Activated CD4-positive, alpha-beta T cell treated with anti-CD3 and anti-CD28 coated beads, Interleukin-2, amount 10 ng/mL, durations not matched to agents 24 days and 14 days (primary cell): ENCODE measurements at regions not wholly inside any gene's neighbourhood (a gene's known extent, or its start where the extent isn't known, plus 50 kb on each side); places are given as distances from the start of the nearest gene placed in this dataset.
"Not testable (repeated sequence)": the region's sequence is repeated elsewhere in the genome, so short reads cannot be mapped to it uniquely, and the experiment has no call there.

Experiments
- DNase-seq: peaks from one replicate; pipeline ENCODE4 v3.0.0; 2022
- H3K27ac Mint-ChIP-seq: one replicate; pipeline ENCODE4 v1.8.0; 2022; ENCODE audit warnings: mild to moderate bottlenecking, mixed read lengths
- H3K27me3 Mint-ChIP-seq: one replicate; pipeline ENCODE4 v1.8.0; 2022; ENCODE audit warnings: mixed read lengths
- H3K36me3 Mint-ChIP-seq: one replicate; pipeline ENCODE4 v1.8.0; 2022; ENCODE audit warnings: low read depth, mild to moderate bottlenecking, mixed read lengths
- H3K4me1 Mint-ChIP-seq: one replicate; pipeline ENCODE4 v1.8.0; 2021; ENCODE audit warnings: mixed read lengths
- H3K4me3 Mint-ChIP-seq: one replicate; pipeline ENCODE4 v1.8.0; 2022; ENCODE audit warnings: mild to moderate bottlenecking, moderate library complexity, mixed read lengths
- H3K9me3 Mint-ChIP-seq: one replicate; pipeline ENCODE4 v1.8.0; 2021; ENCODE audit warnings: mixed read lengths
- intact Hi-C: fragments of 100-400 bp; cut with micrococcal nuclease; formaldehyde crosslinking; loops from one replicate; pipeline ENCODE4 v1.15.1; 2023

DNA sequence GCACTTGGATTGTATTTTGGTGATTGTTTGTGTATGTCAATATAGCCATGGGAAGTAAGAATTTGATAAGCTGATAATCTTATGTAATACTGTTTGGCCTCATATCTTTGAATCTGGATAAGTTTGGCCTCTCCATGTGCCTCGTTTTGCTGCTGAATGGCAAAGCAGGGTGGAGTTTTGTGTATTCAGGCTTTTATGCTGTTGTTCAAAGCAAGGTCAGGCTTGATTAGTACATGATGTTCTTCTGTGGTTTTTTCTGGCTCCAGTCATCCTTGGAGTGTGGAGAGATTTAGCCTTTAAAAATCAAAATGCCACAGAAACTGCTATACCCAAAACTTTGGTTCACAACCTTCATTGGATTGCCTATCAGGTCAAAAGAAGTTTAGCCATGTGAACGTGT is 728.9 kb upstream of the GJE1 start:
- DNase-seq, result no peak
- Mint-ChIP-seq H3K4me3 (no peak overlapping the region), H3K36me3 (no peaks in the 10 kb centered on the region), H3K27ac (no peak overlapping the region), H3K4me1 (peaks cover 9% of the 10 kb centered on the region), H3K27me3 (no peaks in the 10 kb centered on the region), H3K9me3 (peaks cover 11% of the 10 kb centered on the region)
- intact Hi-C loops, result no loop called here

DNA sequence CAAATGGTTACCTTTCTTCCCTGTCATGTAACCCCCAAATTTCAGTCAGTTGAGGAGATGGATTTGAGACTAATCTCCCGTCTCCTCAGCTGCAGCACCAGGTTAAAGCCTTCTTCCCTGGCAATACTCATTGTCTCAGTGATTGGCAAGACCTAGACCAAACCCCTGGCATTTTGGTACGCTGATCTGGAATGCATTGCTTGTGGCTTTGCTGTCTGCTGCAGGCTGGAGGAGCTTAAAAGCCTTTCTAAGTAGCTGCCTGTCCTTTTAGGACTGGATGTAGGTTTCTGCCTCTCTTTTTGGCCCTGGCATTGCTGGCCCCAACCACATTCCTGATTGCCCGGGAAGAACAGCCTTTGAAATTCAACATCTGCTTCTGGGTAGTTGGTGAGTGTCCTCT is 729.6 kb upstream of the GJE1 start:
- Mint-ChIP-seq H3K9me3 (peaks cover 11% of the 10 kb centered on the region), H3K36me3 (no peaks in the 10 kb centered on the region), H3K27ac (no peak overlapping the region), H3K4me3 (no peak overlapping the region), H3K4me1 (peaks cover 9% of the 10 kb centered on the region), H3K27me3 (no peaks in the 10 kb centered on the region)
- DNase-seq, result no peak
- intact Hi-C loops, result no loop called here

DNA sequence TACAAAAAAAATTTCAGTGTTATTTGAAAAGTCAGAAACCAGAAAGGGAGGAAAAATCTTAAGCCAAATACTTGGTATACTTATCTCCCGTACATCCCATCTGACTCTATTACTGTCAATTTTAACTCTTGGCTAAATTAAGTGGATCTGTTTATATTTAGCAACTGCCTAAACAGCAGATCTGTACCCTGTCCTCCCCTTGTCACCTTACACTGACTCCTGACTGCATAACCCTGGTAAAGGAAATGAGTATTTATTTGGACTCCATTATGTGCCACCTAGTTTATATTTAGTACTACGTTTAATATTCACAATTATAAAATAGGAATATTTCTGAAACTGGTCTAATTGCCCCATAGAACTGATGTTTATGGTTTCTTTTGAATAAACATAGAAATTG is 730.2 kb upstream of the GJE1 start:
- H3K36me3 Mint-ChIP-seq, result no peaks in the 10 kb centered on the region
- H3K27me3 Mint-ChIP-seq, result no peaks in the 10 kb centered on the region
- H3K27ac Mint-ChIP-seq, result no peak overlapping the region
- H3K4me3 Mint-ChIP-seq, result no peak overlapping the region
- DNase-seq, result no peak
- H3K4me1 Mint-ChIP-seq, result peaks cover 9% of the 10 kb centered on the region
- intact Hi-C loops, result no loop called here
- H3K9me3 Mint-ChIP-seq, result peaks cover 8% of the 10 kb centered on the region

DNA sequence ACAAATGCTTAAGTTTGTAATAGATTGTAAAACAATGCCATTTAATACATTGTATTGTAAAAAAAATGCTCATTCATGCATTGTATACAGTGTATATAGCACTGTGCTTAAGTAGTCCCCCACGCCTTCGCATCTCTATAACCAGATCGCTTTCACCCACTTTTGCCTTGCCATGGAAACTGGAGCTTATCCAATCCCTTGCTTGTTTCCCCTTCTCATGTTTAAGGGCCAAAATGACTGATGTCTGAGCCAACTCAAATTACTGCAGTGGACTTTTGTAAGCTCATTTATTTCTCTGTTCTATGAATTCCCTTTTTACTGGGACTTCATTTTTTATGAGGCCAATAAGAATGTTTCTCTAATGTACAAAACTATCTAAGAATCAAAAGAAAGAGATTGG is 730.9 kb upstream of the GJE1 start:
- no peaks in the 10 kb centered on the region for H3K27me3 Mint-ChIP-seq
- H3K4me1 Mint-ChIP-seq, result peaks cover 9% of the 10 kb centered on the region
- intact Hi-C loops, result no loop called here
- no peaks in the 10 kb centered on the region for H3K36me3 Mint-ChIP-seq
- peaks cover 5% of the 10 kb centered on the region for H3K9me3 Mint-ChIP-seq
- no peak for DNase-seq
- H3K27ac Mint-ChIP-seq, result no peak overlapping the region
- H3K4me3 Mint-ChIP-seq, result no peak overlapping the region

DNA sequence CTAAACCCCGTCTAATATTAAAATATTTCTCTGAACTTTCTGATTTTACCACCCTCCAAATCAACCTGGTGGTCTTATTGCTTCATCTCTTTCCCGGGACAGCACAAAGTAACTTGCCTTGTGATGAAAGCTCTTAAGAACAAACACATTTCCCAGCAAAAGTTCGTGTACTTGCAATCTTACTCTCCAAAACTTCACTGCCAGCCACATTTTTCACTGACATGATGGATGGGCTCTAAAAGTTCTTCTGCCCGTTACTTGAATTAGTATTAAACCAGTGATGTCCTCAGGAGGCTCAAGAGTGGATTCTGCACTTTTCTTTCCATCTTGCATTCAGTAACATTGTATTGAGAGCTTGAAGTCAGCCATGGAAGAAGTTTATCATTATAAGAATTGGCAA is 731.6 kb upstream of the GJE1 start:
- no peak overlapping the region for H3K27ac Mint-ChIP-seq
- no peaks in the 10 kb centered on the region for H3K27me3 Mint-ChIP-seq
- no peaks in the 10 kb centered on the region for H3K36me3 Mint-ChIP-seq
- intact Hi-C loops, result no loop called here
- H3K4me1 Mint-ChIP-seq, result peaks cover 9% of the 10 kb centered on the region
- H3K9me3 Mint-ChIP-seq, result no peaks in the 10 kb centered on the region
- H3K4me3 Mint-ChIP-seq, result no peak overlapping the region
- DNase-seq, result no peak

DNA sequence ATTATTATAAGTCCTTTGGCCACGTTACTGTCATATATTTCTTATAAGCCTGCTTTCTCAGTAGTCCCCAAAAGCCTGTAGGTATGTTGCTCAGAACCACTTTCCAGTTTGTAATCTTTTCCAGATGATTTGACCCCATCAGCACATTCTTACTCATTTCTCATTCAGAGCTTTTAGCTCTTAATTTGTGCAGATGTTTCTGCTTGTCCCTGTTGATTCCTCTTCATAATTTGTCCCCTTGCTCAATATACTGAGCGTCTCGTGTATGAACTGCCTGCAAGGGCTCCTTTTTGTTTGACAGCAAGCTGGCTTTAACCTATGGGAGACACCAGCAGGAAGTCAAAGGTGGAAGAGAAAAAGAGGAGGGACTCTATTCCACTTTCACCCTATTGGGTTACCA is 733.8 kb upstream of the GJE1 start:
- no peaks in the 10 kb centered on the region for H3K36me3 Mint-ChIP-seq
- intact Hi-C loops, result no loop called here
- no peak overlapping the region for H3K27ac Mint-ChIP-seq
- H3K4me1 Mint-ChIP-seq, result peaks cover 9% of the 10 kb centered on the region
- no peak for DNase-seq
- H3K9me3 Mint-ChIP-seq, result no peaks in the 10 kb centered on the region
- H3K27me3 Mint-ChIP-seq, result no peaks in the 10 kb centered on the region
- no peak overlapping the region for H3K4me3 Mint-ChIP-seq

DNA sequence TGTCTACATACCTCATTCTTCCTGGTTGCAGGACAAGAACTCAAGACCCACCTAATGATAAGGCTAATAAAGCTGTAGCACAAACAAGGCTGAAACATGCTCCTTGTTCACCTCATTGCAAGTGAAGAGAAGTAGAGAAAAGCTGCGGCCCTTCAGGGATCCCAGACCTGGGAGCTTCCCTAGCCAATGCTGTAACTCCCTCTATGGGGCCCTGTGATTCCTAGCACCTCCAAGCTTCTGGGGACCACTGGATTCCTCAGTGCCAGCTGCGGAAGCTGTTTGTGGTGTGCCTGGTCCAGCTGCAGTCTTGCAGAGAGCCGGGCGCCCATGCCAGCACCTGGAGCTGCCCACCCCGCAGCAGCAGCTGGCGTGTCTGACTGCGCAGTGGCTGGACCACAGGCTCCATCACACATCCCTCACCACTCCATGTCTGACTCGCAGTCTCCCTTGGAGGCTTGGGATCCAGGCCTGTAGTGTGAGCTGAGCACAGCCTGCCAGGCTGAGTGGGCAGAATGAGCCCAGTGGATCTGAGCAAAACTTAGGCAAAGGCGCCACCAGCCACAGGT is 737.2 kb upstream of the GJE1 start:
- no peaks in the 10 kb centered on the region for H3K4me1 Mint-ChIP-seq
- intact Hi-C loops, result no loop called here
- H3K9me3 Mint-ChIP-seq, result no peaks in the 10 kb centered on the region
- no peak overlapping the region for H3K4me3 Mint-ChIP-seq
- H3K27ac Mint-ChIP-seq, result no peak overlapping the region
- no peaks in the 10 kb centered on the region for H3K27me3 Mint-ChIP-seq
- H3K36me3 Mint-ChIP-seq, result no peaks in the 10 kb centered on the region
- no peak for DNase-seq

DNA sequence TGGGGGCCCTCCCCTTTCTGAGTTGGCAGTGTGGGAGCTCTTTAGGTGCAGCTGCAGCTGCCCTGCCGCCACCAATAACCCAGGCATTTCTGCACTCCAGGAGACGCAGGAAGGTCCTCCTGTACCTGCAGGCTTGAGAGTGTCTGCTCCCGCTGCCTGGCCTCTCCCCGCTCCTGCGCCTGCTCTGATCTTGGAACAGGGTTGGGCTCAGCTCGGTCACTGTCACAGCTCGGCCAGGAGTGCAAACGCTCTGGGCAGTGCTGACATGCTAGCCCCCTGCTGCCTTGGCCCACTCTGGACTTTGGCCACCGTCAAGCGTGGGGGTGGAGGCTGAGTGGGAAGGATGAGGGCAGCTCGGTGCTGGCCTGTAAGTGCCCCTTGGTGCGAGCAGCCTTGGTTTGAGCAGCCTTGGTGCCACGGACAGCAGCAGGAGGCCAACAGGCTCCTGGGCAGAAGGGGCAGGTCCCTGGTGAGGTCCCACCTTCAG is 738.1 kb upstream of the GJE1 start:
- Mint-ChIP-seq H3K27ac (no peak overlapping the region), H3K4me1 (no peaks in the 10 kb centered on the region), H3K4me3 (no peak overlapping the region), H3K27me3 (no peaks in the 10 kb centered on the region), H3K9me3 (no peaks in the 10 kb centered on the region), H3K36me3 (no peaks in the 10 kb centered on the region)
- no peak for DNase-seq
- intact Hi-C loops, result no loop called here

DNA sequence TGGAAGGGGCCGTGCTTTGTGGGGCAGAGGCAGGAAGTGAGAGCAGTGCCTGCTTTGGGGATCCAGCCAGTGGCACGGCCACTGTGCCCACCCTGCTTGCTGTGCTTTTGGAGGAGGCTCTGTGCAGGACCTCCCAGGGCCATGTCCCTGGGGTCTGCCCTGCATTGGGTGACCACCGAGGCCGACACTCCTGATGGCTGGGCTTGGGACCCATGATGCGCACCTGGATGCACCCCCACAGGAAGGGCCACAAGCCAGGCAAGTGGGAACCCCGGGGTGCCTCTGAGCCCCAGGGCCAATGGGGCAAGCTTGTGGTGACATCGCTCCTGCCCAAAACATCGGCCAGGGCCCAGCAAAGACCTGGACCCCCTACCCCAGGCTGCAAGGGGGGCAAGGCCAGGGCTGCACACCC is 738.6 kb upstream of the GJE1 start:
- no peak overlapping the region for H3K27ac Mint-ChIP-seq
- DNase-seq, result no peak
- H3K9me3 Mint-ChIP-seq, result no peaks in the 10 kb centered on the region
- intact Hi-C loops, result no loop called here
- no peaks in the 10 kb centered on the region for H3K4me1 Mint-ChIP-seq
- no peaks in the 10 kb centered on the region for H3K36me3 Mint-ChIP-seq
- no peak overlapping the region for H3K4me3 Mint-ChIP-seq
- no peaks in the 10 kb centered on the region for H3K27me3 Mint-ChIP-seq

DNA sequence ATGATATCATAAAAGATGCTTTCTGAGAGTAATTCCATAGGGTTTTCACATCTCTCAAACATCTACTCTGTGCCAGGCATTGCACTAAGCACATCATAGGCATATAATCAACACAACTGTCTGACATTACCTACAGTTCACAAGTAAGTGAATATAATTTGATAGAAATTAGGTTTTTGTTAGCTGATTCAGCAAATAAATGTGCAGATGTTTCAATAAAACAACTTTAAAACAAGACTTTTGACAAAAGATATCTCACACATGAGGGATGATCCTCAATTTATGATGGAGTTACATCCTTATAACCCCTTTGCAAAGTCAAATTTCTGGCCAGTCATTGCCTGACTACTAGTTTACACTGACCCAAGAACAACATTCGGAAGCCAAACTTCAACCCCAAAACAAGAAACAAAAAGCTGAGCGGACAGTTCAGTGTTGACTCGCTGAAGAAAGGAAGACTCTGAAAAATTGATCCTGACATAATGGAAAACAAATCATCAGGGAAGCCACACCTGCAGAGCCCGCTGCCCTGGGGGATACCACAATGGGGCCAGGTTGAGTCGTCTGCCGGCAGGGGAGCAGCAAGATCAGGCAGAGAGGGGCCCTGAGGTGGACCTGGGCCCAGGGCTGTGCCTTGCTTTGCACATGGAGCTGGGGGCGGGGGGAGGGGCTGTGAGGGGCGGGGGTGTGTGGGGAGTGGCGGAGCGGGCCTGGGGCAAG is 739.2 kb upstream of the GJE1 start:
- H3K4me3 Mint-ChIP-seq, result no peak overlapping the region
- no peaks in the 10 kb centered on the region for H3K9me3 Mint-ChIP-seq
- no peaks in the 10 kb centered on the region for H3K4me1 Mint-ChIP-seq
- H3K27me3 Mint-ChIP-seq, result no peaks in the 10 kb centered on the region
- no peak for DNase-seq
- H3K36me3 Mint-ChIP-seq, result no peaks in the 10 kb centered on the region
- intact Hi-C loops, result no loop called here
- H3K27ac Mint-ChIP-seq, result no peak overlapping the region

DNA sequence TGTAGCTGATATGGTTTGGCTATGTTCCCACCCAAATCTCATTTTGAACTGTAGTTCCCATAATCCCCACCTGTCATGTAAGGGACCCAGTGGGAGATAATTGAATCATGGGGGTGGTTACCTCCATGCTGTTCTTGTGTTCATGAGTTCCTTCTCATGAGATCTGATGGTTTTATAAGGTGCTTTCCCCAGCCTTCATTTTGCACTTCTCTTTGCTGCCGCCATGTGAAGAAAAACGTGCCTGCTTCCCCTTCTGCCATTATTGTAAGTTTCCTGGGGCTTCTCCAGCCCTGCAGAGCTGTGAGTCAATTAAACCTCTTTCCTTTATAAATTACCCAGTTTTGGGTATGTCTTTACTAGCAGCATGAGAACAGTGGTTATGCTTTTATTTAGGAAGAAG is 741.6 kb upstream of the GJE1 start:
- H3K27me3 Mint-ChIP-seq, H3K36me3 Mint-ChIP-seq, intact Hi-C loops: not testable (repeated sequence)

DNA sequence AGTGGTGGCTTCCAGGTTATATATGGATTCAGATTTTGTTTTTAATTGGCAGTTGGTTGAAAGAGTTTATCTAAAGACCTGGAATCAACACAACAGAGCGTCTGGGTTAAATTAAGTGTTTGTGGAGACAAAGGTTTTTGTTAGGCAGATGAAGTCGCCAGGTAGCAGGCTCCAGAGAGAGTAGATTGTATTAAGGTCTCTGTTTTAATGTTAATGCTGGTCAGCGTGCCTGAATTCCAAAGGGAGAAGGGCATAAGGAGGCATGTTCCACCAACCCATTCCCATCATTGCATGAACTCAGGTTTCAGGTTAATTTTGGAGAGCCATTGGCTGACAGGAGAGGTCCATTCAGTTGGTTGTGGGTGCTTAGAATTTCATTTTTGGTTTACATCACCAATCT is 744.1 kb upstream of the GJE1 start:
- intact Hi-C loops, result no loop called here
- no peaks in the 10 kb centered on the region for H3K4me1 Mint-ChIP-seq
- no peak overlapping the region for H3K4me3 Mint-ChIP-seq
- H3K27ac Mint-ChIP-seq, result no peak overlapping the region
- H3K9me3 Mint-ChIP-seq, result no peaks in the 10 kb centered on the region
- H3K27me3 Mint-ChIP-seq, result no peaks in the 10 kb centered on the region
- no peak for DNase-seq
- no peaks in the 10 kb centered on the region for H3K36me3 Mint-ChIP-seq

More for the DNA sequence above, 741.6 kb upstream of the GJE1 start:
- not testable (repeated sequence) for DNase-seq, H3K27ac Mint-ChIP-seq, H3K9me3 Mint-ChIP-seq, H3K4me3 Mint-ChIP-seq, H3K4me1 Mint-ChIP-seq

DNA sequence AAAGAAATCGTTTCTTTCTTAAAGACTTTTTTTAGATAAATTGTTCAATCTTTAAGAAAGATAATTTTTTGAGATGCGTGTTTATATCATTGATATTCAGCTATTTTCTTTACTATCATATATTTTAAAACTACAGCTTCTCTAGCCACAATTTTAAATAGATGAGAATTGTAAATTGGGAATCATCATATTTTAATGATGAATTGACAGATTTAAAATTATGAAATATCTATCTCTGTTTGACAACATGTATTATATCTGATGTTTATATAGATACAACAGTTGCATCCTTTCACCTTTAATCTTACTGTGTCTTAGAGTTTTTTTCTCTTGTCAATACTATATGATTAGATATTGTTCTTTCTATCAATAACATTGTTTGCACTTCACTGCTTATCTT is 762.3 kb upstream of the GJE1 start:
- no peaks in the 10 kb centered on the region for H3K27me3 Mint-ChIP-seq

DNA sequence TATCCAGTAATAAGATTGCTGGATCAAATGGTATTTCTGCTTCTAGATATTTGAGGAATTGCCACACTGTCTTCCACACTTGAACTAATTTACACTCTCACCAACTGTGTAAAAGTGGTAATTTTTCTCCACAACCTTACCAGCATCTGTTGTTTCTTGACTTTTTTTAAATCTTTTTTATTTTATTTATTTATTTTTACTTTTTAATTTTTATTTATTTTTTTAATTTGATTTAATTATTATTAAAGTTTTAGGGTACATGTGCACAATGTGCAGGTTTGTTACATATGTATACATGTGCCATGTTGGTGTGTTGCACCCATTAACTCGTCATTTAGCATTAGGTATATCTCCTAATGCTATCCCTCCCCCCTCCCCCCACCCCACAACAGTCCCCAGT is 765.9 kb upstream of the GJE1 start:
- H3K36me3 Mint-ChIP-seq, intact Hi-C loops, H3K27ac Mint-ChIP-seq, DNase-seq, H3K9me3 Mint-ChIP-seq, H3K4me3 Mint-ChIP-seq, H3K4me1 Mint-ChIP-seq, H3K27me3 Mint-ChIP-seq: not testable (repeated sequence)

More for the DNA sequence above, 762.3 kb upstream of the GJE1 start:
- Mint-ChIP-seq H3K4me3 (no peak overlapping the region), H3K27ac (no peak overlapping the region), H3K36me3 (no peaks in the 10 kb centered on the region), H3K4me1 (no peaks in the 10 kb centered on the region), H3K9me3 (no peaks in the 10 kb centered on the region)
- no peak for DNase-seq
- intact Hi-C loops, result no loop called here

DNA sequence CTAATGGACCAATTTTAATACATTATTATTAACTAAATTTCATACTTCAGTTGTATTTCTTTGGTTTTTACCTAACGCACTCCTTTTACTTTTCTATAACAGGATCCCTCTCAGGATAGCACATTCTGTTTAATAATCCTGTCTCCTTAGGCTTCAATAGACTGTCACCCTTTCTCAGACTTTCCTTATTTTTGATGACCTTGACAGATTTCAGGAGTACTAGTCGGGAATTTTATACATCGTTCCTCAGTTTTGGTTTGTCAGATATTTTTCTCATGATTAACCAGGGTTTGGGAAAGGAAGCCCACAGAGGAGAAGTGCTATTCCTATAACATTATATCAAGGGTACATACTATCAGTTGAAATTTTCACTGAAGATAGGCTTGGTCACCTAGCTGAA is 768.0 kb upstream of the GJE1 start:
- H3K27ac Mint-ChIP-seq, result no peak overlapping the region
- no peaks in the 10 kb centered on the region for H3K36me3 Mint-ChIP-seq
- H3K27me3 Mint-ChIP-seq, result no peaks in the 10 kb centered on the region
- H3K4me1 Mint-ChIP-seq, result no peaks in the 10 kb centered on the region
- H3K4me3 Mint-ChIP-seq, result no peak overlapping the region
- no peaks in the 10 kb centered on the region for H3K9me3 Mint-ChIP-seq
- DNase-seq, result no peak
- intact Hi-C loops, result no loop called here
